Keratinocyte (primary cell): ENCODE measurements at regions not wholly inside any gene's neighbourhood (a gene's known extent, or its start where the extent isn't known, plus 50 kb on each side); places are given as distances from the start of the nearest gene placed in this dataset.
"Not testable (repeated sequence)": the region's sequence is repeated elsewhere in the genome, so short reads cannot be mapped to it uniquely, and the experiment has no call there.

Experiments used
- DNase-seq: peaks from one replicate; pipeline ENCODE4 v3.0.0-alpha.2; 2011; ENCODE audit warnings: low read depth, missing footprints, low spot score
- FAIRE-seq: peaks from 2 replicates; lab custom pipeline; 2011; peaks lifted over from hg19 to GRCh38; lab: Jason Lieb, UNC
- H2AFZ ChIP-seq: 2 replicates; pipeline ENCODE4 v1.6.0; 2012; ENCODE audit warnings: low read length, control low read depth, inconsistent platforms; ENCODE audit not compliant: control insufficient read depth
- H3K27ac ChIP-seq: 2 replicates; pipeline ENCODE4 v1.5.1; 2011; ENCODE audit warnings: low read length; ENCODE audit not compliant: control insufficient read depth, insufficient read depth
- H3K27me3 ChIP-seq: 3 replicates; pipeline ENCODE4 v1.6.0; 2011; ENCODE audit warnings: low read length; ENCODE audit not compliant: control insufficient read depth, insufficient read depth; ENCODE audit errors: extremely low read depth
- H3K36me3 ChIP-seq, 2 experiments: 2 replicates in 1 of 2; 3 replicates in 1 of 2; pipeline ENCODE4 v1.5.1; 2011; ENCODE audit warnings: low read length in 2 of 2, mild to moderate bottlenecking in 1 of 2; ENCODE audit not compliant: control insufficient read depth in 2 of 2, insufficient read depth in 2 of 2; ENCODE audit errors: extremely low read depth in 1 of 2
- H3K4me1 ChIP-seq: 3 replicates; pipeline ENCODE4 v1.5.1; 2011; ENCODE audit warnings: low read length; ENCODE audit not compliant: control insufficient read depth, insufficient read depth; ENCODE audit errors: extremely low read depth
- H3K4me2 ChIP-seq: 3 replicates; pipeline ENCODE4 v1.6.0; 2011; ENCODE audit warnings: low read depth, low read length; ENCODE audit not compliant: control insufficient read depth, insufficient read depth; ENCODE audit errors: extremely low read depth
- H3K4me3 ChIP-seq, 3 experiments: fragments of 200-600 bp in 1 of 3; sonication (generic) in 1 of 3; 2 replicates in 2 of 3; 3 replicates in 1 of 3; pipeline ENCODE4 v1.5.1; 2011 to 2016; ENCODE audit warnings: low read length in 3 of 3, mild to moderate bottlenecking in 3 of 3, control low read depth in 2 of 3, inconsistent platforms in 1 of 3, low read depth in 1 of 3, mixed read lengths in 1 of 3, mixed run types in 1 of 3, moderate library complexity in 1 of 3; ENCODE audit not compliant: control insufficient read depth in 2 of 3, insufficient read depth in 2 of 3; ENCODE audit errors: extremely low read depth in 1 of 3
- H3K79me2 ChIP-seq: 2 replicates; pipeline ENCODE4 v1.6.0; 2012; ENCODE audit warnings: low read length; ENCODE audit not compliant: control insufficient read depth, insufficient read depth
- H3K9ac ChIP-seq: 3 replicates; pipeline ENCODE4 v1.6.0; 2011; ENCODE audit warnings: low read length; ENCODE audit not compliant: control insufficient read depth, insufficient read depth; ENCODE audit errors: extremely low read depth
- H3K9me1 ChIP-seq: 3 replicates; pipeline ENCODE4 v1.6.0; 2011; ENCODE audit warnings: low read length; ENCODE audit not compliant: control insufficient read depth, insufficient read depth; ENCODE audit errors: extremely low read depth
- H3K9me3 ChIP-seq: 2 replicates; pipeline ENCODE4 v1.5.1; 2012; ENCODE audit warnings: low read depth, low read length; ENCODE audit not compliant: control insufficient read depth
- H4K20me1 ChIP-seq: 3 replicates; pipeline ENCODE4 v1.6.0; 2011; ENCODE audit warnings: low read length; ENCODE audit not compliant: control insufficient read depth, insufficient read depth; ENCODE audit errors: extremely low read depth
- dilution Hi-C: fragments of 300-500 bp; cut with MboI; formaldehyde crosslinking; loops from one replicate; pipeline ENCODE4 v1.7.0; 2020; ENCODE audit warnings: low sequenced_read_pairs; ENCODE audit not compliant: extremely low pct_ligation_motif_present

GRCh38 chr22:16730894-16731293, 94.3 kb downstream of the XKR3 start:
- H3K79me2 ChIP-seq, DNase-seq, H3K4me3 ChIP-seq, H3K9ac ChIP-seq, H3K9me3 ChIP-seq, H3K4me2 ChIP-seq, H3K36me3 ChIP-seq, H2AFZ ChIP-seq, H4K20me1 ChIP-seq, dilution Hi-C loops, H3K27ac ChIP-seq, FAIRE-seq, H3K9me1 ChIP-seq, H3K4me1 ChIP-seq, H3K27me3 ChIP-seq: not testable (repeated sequence)

GRCh38 chr22:16727491-16727890, 97.7 kb downstream of the XKR3 start:
- H3K9me1 ChIP-seq, H3K4me3 ChIP-seq, H3K9me3 ChIP-seq, H3K4me1 ChIP-seq, H3K27me3 ChIP-seq, FAIRE-seq, H4K20me1 ChIP-seq, H3K79me2 ChIP-seq, DNase-seq, H3K36me3 ChIP-seq, H3K9ac ChIP-seq, H3K4me2 ChIP-seq, H2AFZ ChIP-seq, dilution Hi-C loops, H3K27ac ChIP-seq: not testable (repeated sequence)

GRCh38 chr22:16723241-16723640, 102.0 kb downstream of the XKR3 start:
- H3K36me3 ChIP-seq, dilution Hi-C loops, H3K27me3 ChIP-seq, H3K9me3 ChIP-seq, H3K79me2 ChIP-seq, H3K4me1 ChIP-seq, H2AFZ ChIP-seq, H3K27ac ChIP-seq, H3K4me3 ChIP-seq, H4K20me1 ChIP-seq, DNase-seq, FAIRE-seq, H3K9ac ChIP-seq, H3K4me2 ChIP-seq, H3K9me1 ChIP-seq: not testable (repeated sequence)

- H3K9me3 ChIP-seq, H3K79me2 ChIP-seq, FAIRE-seq, H3K4me3 ChIP-seq, H2AFZ ChIP-seq, DNase-seq, H3K9me1 ChIP-seq, H3K27me3 ChIP-seq, H3K9ac ChIP-seq, H3K36me3 ChIP-seq, dilution Hi-C loops, H3K27ac ChIP-seq, H4K20me1 ChIP-seq, H3K4me1 ChIP-seq, H3K4me2 ChIP-seq: not testable (repeated sequence)
Measured at GRCh38 chr22:16722564-16722963, 102.6 kb downstream of the XKR3 start.
